ENCODE measurements at regions not wholly inside any gene's neighbourhood (a gene's known extent, or its start where the extent isn't known, plus 50 kb on each side); places are given as distances from the start of the nearest gene placed in this dataset.

GRCh38 chr13:36536546-36536945 is 104.3 kb downstream of the CCNA1 start:
- peaks cover 10 to 18% of the 10 kb centered on the region in 2 donors for H3K9me3 ChIP-seq
- intact Hi-C loops (cut with DNase I; ENCODE audit: low total_unique reads), result no loop called here
- no peak overlapping the region for H3K27ac ChIP-seq
- peaks cover 0 to 4% of the 10 kb centered on the region in 2 donors for H3K4me1 ChIP-seq
- no peaks in the 10 kb centered on the region for H3K36me3 ChIP-seq
- no peak for DNase-seq (ENCODE audit: low spot score in 2 of 2)
- no peaks in the 10 kb centered on the region for H3K27me3 ChIP-seq
- no peak overlapping the region for H3K4me3 ChIP-seq
- TF ChIP-seq, protein P1, sequence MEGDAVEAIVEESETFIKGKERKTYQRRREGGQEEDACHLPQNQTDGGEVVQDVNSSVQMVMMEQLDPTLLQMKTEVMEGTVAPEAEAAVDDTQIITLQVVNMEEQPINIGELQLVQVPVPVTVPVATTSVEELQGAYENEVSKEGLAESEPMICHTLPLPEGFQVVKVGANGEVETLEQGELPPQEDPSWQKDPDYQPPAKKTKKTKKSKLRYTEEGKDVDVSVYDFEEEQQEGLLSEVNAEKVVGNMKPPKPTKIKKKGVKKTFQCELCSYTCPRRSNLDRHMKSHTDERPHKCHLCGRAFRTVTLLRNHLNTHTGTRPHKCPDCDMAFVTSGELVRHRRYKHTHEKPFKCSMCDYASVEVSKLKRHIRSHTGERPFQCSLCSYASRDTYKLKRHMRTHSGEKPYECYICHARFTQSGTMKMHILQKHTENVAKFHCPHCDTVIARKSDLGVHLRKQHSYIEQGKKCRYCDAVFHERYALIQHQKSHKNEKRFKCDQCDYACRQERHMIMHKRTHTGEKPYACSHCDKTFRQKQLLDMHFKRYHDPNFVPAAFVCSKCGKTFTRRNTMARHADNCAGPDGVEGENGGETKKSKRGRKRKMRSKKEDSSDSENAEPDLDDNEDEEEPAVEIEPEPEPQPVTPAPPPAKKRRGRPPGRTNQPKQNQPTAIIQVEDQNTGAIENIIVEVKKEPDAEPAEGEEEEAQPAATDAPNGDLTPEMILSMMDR (IDR thresholded peaks at IDR 0.05), result no peak
- TF ChIP-seq POLR2A (IDR thresholded peaks at IDR 0.05) (no peak), POLR2AphosphoS5 (IDR thresholded peaks at IDR 0.05) (no peak)

DNA sequence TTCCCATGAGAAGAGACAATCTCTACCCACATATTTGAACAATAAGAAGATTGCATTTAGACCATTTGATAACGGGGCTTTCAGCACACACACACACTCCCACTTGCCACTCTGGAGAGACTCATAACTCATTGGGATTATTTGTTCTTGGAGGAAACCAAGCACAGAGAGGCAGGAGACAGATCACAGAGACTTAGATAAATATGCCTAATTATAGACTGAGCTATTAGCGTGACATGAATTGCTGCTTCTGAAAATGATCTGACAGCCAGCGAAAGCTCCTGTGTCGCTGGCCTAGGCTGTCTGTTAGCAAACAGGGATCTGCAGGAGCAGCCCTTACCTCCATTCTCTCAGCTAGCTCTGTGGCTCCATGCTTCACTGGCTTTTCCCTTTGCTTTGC is 111.4 kb downstream of the CCNA1 start:
- Histone ChIP-seq H3K36me3 (no peaks in the 10 kb centered on the region), H3K27ac (no peak overlapping the region), H3K9me3 (peaks cover 10 to 15% of the 10 kb centered on the region in 2 donors), H3K4me3 (no peak overlapping the region), H3K27me3 (no peaks in the 10 kb centered on the region), H3K4me1 (no peaks in the 10 kb centered on the region)
- intact Hi-C loops (cut with DNase I; ENCODE audit: low total_unique reads), result no loop called here
- TF ChIP-seq, protein P1 (IDR thresholded peaks at IDR 0.05), result no peak
- TF ChIP-seq POLR2A (IDR thresholded peaks at IDR 0.05), result no peak
- TF ChIP-seq POLR2AphosphoS5 (IDR thresholded peaks at IDR 0.05), result no peak
- no peak for DNase-seq (ENCODE audit: low spot score in 2 of 2)

DNA sequence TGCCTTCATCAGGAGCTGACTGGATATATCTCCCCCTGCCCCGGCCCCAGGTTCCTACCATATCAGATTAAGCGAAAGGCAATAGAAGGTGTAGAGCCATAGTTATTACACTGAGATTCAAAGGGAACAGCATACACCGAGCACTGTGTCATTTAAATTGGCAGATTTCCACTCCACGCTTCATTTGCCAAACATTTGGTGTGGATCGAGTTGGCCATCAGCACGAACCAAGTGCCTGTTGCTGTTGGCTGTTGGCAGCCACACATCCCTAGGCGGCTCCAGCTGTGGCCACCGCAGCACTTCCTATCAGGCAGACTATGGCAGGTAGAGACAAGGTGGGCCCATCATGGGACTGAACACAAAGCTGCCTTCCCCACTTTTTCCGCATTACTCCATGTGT is 115.8 kb downstream of the CCNA1 start:
- intact Hi-C loops (cut with DNase I; ENCODE audit: low total_unique reads), result no loop called here
- Histone ChIP-seq H3K4me3 (no peak overlapping the region), H3K27ac (no peak overlapping the region), H3K27me3 (no peaks in the 10 kb centered on the region), H3K36me3 (no peaks in the 10 kb centered on the region), H3K9me3 (no peaks in the 10 kb centered on the region), H3K4me1 (no peaks in the 10 kb centered on the region)
- TF ChIP-seq POLR2A (IDR thresholded peaks at IDR 0.05), result no peak
- TF ChIP-seq, protein P1 (IDR thresholded peaks at IDR 0.05), result no peak
- no peak for TF ChIP-seq POLR2AphosphoS5 (IDR thresholded peaks at IDR 0.05)
- DNase-seq (ENCODE audit: low spot score in 2 of 2), result no peak

DNA sequence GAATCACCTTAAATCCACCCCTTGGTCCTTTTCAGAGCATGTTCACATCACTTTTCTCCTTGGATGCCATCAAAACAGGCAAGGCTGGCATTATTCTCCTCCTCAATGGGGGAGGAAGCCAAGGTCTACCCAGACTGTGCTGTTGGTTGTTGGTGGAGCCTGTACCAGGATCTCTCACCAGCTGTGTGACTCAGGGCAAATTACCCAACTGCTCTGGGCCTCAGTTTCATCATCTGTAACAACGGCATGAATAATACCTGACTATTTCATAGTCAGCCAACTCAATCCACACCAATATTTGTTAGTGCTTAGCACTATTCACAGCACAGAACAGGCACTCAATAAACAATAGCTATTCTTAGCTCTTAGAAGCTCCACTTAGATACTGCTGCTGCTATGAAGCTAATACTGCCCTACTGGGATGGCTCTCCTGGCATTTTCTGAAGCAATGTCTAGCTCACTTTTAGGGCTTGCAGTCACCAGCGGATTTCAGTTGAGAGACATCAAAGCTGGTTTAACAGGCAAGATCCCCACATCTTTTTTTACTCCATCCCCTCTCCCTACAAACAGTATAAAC is 116.9 kb downstream of the CCNA1 start:
- TF ChIP-seq POLR2AphosphoS5 (IDR thresholded peaks at IDR 0.05) (no peak), POLR2A (IDR thresholded peaks at IDR 0.05) (no peak)
- TF ChIP-seq, protein P1 (IDR thresholded peaks at IDR 0.05), result no peak
- Histone ChIP-seq H3K27me3 (no peaks in the 10 kb centered on the region), H3K4me3 (no peak overlapping the region), H3K4me1 (no peaks in the 10 kb centered on the region), H3K27ac (no peak overlapping the region), H3K36me3 (no peaks in the 10 kb centered on the region), H3K9me3 (no peaks in the 10 kb centered on the region)
- intact Hi-C loops (cut with DNase I; ENCODE audit: low total_unique reads), result no loop called here
- no peak for DNase-seq (ENCODE audit: low spot score in 2 of 2)

DNA sequence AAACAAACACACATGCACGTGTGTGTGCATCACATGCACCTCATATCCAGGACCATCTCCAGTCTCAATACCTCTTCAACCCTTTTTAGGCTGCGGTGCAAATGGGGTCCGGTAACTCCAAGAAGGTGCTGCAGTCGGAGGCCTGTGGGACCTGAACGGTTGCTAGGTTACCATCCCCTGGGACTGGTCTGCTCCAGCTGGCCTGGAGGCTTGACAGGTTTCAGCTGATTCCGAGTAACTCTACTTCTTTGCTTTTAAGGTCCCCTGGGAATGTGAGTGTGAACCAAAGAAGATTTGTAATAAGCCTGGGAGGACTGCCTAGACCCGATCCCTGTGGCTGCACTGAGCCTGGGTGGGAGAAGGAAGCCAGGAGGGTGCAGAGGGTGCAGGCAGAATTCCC is 117.5 kb downstream of the CCNA1 start:
- intact Hi-C loops (cut with DNase I; ENCODE audit: low total_unique reads), result no loop called here

More for the DNA sequence above, 117.5 kb downstream of the CCNA1 start:
- Histone ChIP-seq H3K36me3 (no peaks in the 10 kb centered on the region), H3K27me3 (no peaks in the 10 kb centered on the region), H3K4me3 (no peak overlapping the region), H3K27ac (no peak overlapping the region), H3K4me1 (no peaks in the 10 kb centered on the region), H3K9me3 (no peaks in the 10 kb centered on the region)
- no peak for DNase-seq (ENCODE audit: low spot score in 2 of 2)
- TF ChIP-seq POLR2A (IDR thresholded peaks at IDR 0.05), result no peak
- TF ChIP-seq POLR2AphosphoS5 (IDR thresholded peaks at IDR 0.05), result no peak
- TF ChIP-seq, protein P1 (IDR thresholded peaks at IDR 0.05), result no peak
